WI38 (cell line): ENCODE measurements at regions not wholly inside any gene's neighbourhood (a gene's known extent, or its start where the extent isn't known, plus 50 kb on each side); places are given as distances from the start of the nearest gene placed in this dataset.
"Not testable (repeated sequence)": the region's sequence is repeated elsewhere in the genome, so short reads cannot be mapped to it uniquely, and the experiment has no call there.

Experiments used
- H3K4me3 ChIP-seq: 2 replicates; pipeline ENCODE4 v1.5.1; 2011; ENCODE audit warnings: low read depth, mild to moderate bottlenecking, control low read depth, low read length
- TF ChIP-seq, protein P1 (sequence below): IDR thresholded peaks from 2 replicates; pipeline ENCODE4 v1.5.1; 2012; ENCODE audit warnings: low read depth, mild to moderate bottlenecking, control low read depth, low read length

DNA sequence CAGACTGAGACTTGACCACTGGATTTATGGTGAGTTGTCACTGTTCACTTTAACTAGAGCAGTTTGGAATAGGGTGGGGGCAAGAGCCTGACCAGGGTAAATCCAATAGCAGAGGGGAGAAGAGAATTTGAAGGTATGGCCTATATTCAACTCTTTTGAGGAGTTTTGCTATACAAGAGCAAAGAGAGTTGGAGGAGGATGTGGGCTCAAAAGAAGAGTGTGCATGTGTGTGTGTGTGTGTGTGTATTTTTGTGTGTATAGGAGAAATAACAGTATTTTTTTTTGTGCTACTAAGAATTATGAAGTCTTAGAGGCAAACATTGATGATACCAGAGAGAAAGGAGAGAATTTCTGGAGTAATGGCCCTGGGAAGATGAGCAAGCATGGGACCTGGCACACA lies 164.8 kb upstream of the JUN start:
- no peak overlapping the region for H3K4me3 ChIP-seq
- TF ChIP-seq, protein P1, sequence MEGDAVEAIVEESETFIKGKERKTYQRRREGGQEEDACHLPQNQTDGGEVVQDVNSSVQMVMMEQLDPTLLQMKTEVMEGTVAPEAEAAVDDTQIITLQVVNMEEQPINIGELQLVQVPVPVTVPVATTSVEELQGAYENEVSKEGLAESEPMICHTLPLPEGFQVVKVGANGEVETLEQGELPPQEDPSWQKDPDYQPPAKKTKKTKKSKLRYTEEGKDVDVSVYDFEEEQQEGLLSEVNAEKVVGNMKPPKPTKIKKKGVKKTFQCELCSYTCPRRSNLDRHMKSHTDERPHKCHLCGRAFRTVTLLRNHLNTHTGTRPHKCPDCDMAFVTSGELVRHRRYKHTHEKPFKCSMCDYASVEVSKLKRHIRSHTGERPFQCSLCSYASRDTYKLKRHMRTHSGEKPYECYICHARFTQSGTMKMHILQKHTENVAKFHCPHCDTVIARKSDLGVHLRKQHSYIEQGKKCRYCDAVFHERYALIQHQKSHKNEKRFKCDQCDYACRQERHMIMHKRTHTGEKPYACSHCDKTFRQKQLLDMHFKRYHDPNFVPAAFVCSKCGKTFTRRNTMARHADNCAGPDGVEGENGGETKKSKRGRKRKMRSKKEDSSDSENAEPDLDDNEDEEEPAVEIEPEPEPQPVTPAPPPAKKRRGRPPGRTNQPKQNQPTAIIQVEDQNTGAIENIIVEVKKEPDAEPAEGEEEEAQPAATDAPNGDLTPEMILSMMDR: no peak

DNA sequence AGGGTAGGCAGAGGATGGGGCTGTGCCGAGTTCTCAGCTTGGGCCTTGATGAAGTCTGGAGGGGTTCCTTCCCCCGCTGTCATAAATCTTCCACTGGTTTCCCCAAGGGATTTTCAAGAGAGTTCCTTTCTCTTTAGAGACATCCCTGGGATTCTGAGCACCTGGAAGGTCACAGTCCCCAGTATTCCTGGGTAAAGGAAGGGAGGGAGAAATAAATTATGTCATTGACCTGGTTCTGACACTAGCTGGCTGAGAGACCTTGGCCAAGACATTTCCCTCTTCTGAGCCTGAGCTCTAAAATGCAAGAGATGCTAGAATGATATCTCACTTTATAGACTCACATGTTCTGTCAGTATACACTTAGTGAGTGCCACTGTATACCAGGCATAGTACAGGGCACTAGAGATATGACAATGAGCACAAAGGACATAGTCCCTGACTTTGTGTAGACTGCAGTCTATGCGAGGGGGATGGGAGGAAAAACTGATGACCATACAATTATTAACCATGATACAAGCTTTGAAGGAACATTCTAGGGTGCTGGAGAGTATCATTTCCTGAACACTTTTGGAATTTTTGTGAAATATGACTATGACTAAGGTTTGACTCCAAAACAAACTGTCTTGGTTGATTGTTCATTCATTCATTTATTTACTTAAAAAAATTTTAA lies 165.8 kb upstream of the JUN start:
- no peak overlapping the region for H3K4me3 ChIP-seq
- TF ChIP-seq, protein P1: no peak

DNA sequence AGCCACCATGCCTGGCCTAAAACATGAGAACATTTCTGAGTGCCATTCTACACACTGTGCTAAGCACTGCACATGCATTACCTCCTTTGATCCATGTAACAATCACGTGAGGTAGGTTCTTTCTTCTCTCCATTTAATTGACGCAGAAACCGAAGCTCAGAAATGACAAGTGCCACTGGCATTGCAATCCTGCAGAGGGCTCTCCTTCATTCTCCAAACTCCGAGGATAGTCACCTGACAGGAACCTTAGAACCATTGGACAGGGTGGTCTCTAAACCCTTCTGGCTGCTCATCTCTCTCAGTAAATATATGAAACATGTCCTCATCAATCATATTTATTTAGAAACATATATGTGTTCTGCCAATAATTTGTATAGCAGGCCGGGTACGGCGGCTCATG lies 167.1 kb upstream of the JUN start:
- H3K4me3 ChIP-seq: no peak overlapping the region
- TF ChIP-seq, protein P1: no peak

DNA sequence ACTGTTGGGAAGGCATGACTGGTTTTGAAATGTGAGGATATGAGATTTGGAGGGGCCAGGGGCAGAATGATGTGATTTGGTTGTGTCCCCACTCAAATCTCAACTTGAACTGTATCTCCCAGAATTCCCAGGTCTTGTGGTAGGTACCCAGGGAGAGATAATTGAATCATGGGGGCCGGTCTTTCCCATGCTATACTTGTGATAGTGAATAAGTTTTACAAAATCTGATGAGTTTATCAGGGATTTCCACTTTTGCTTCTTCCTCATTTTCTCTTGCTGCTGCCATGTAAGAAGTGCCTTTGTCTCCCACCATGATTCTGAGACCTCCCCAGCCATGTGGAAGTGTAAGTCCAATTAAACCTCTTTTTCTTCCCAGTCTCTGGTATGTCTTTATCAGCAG lies 170.1 kb upstream of the JUN start:
- H3K4me3 ChIP-seq: not testable (repeated sequence)

DNA sequence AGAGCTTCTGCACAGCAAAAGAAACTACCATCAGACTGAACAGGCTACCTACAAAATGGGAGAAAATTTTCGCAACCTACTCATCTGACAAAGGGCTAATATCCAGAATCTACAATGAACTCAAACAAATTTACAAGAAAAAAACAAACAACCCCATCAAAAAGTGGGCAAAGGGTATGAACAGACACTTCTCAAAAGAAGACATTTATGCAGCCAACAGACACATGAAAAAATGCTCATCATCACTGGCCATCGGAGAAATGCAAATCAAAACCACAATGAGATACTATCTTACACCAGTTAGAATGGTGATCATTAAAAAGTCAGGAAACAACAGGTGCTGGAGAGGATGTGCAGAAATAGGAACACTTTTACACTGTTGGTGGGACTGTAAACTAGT lies 179.4 kb upstream of the JUN start:
- H3K4me3 ChIP-seq: not testable (repeated sequence)

DNA sequence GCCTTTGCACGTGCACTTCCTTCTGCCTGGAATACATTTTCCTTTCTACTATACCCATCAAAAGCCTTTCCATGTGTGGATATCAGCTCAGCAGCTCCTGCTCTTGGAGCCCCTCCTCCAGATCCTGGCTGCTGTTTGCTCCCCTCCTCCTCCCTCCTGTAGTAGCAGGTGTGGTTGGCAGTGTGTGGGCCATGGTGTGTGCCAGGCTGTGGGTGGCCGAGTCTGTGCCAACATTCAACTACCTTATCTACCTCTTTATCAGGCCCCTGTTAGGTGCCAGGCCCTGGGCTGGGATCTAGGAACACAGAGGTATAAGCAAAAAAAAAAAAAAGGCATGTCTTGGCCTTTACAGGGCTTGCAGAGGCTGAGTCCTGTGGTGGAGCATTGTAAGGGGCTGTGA lies 180.6 kb upstream of the JUN start:
- H3K4me3 ChIP-seq: no peak overlapping the region
- TF ChIP-seq, protein P1: no peak

DNA sequence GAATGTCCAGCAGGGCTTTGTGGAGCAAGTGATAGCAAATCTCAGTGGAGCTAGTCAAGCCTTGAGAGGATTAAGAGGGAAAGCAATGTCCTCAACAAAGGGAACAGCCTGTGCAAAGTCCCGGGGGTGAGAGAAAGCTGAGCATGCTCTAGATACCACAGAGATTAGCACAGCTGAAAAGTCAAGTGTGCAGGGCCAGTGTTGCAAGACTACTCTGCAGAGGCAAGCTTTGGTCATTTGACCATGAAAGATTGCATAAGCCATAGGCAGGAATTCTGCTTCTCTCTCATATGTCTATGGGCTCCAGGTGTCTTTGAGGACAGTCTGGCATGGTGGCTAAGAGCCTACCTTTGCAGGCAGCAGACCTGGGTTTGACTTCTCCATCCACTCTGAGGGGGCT lies 181.0 kb upstream of the JUN start:
- TF ChIP-seq, protein P1: no peak
- no peak overlapping the region for H3K4me3 ChIP-seq

DNA sequence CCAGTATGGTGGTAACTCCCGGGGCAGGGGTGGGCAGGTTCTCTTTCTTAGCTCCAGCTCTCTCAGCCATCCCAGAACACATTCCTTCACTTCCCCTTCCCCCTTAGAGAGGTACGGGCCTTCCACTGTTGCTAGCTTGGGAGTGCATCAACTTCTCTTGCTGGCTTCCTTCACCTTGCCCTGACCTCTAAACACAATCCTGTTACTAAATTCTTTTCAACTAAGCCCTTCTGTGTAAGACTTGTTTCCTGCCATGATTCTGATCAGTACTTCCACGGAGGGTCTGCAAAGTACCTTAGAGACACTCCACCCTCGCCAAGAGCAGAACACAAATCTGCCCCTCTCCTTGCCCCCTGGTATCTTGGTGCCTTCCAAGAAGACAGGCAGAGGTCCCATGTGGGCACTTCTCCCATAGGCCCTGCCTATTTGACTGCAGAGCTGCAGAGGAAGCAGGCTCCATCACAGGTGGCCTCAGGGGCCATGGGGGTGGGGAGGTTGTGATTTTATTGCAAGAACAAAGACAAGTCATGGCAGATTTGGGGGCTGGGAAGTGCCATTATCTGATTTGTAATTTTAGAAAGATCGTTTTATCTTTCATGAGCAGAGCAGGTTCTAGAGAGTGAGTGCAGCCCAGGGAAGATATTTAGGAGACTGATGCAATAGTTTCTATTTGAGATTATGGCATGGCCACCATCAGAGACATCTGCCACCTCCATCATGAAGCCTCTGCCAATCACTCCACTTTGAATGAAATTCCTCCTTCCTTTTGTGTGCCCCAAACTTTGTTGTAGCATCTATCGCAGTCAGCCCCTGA lies 182.5 kb upstream of the JUN start:
- TF ChIP-seq, protein P1: no peak
- no peak overlapping the region for H3K4me3 ChIP-seq
